ENCODE measurements at regions not wholly inside any gene's neighbourhood (a gene's known extent, or its start where the extent isn't known, plus 50 kb on each side); places are given as distances from the start of the nearest gene placed in this dataset.

DNA sequence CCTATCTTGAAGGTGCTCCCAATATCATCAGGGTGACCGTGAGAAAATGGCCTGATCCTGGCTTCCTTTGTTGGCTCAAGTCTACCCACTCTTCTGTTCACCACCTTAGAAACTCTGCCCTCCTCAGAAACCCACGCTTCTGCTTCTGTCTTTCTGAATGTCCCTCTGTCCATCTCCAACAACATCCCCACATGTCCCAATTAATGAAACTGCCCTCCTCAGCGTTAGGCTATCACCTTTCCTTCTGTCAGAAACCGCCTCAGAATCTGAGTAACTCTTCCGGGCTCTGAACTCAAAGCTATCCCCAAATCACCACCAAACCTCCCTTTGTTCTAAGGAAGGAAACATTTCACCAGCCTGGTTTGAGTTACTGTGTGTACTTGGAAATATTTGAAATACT, 315.8 kb upstream of the ZNF32 start:
- DNase-seq = no peak

DNA sequence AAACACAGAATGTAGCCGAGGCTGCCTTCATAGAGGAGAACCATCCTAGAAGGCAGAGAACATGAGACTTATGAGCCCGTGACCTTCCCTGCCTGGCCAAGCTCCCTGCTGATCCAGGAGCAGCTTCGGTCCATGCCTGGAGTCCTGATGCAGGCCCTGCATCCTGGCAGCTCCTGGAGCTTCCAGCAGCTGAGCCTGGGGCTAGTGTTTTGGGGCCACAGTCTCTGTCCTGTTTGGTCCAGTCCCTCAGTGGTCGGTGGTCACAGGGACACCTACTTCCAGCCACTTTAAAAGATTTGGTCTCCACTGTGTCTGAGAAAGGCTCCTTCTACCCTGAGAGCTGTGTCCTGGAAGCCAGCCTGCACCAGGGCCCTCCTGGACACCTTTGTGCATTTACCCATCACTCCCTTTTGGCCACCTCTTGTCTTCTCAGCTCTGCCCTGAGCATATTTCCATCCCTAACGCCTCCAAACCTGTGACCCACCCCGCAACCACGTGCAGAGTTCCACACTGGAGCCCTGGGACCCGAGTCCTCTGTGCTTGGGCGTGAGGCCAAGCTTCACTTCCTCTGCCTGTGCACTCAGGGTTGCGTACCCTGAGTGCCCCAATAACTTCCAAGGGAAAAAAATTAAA, 315.2 kb upstream of the ZNF32 start:
- DNase-seq = no peak

DNA sequence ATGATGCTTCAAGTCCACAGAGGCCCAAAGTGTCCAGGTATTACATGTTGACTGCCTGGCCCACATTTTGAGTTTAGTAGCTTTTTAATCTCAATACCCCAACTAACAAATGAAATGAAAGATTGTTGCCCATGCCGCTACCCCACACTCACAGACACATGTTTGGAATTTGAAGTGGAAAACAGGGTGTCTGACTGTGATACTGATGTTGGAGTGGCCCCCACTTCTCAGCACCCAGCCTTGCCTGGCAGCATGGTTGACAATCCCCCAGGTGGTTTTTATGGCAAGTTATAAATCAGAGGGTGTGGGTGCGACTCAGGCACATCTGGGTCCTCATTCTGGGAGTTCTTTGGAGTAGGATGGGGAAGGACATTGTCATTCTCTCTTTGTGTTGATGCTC, 314.7 kb upstream of the ZNF32 start:
- DNase-seq = no peak

DNA sequence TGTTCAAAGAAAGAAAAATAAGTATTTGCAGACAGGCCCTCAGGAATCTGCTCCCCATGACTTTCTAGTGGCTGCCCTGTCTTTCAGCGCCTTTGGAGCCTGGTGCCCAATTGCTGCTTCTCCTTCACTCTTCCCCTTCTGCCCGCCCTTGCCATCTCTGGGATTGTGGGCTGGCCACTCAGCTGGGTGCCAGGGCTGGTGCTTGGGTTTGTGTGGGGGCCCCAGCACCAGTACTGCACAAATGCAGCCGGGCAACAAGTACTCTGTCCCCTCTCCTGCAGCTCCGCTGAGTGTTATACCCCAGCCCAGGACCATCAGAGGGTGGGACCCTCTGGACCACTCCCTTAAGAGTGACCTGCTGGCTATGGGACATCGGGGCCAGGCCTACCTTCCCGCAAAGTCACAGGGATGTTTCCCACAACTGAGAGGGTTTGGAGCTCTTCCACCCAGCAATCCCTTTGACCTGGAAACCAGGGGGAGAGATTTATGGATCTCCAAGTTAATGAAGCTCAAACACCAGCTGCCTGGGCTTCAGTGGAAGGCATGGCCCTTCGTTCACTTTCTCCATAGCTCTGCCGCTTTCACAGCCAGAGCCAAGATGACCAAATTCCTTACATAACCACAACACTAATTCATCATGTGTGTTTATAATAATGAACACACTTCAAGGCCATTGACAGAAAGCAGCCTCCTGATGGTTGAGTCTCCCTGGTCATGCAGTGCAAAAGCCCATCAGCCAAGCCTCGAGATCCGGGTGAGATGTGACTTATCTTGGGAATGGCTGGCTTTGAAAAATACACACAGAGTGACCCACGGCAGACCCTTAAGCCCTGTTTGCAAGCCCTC, 313.9 kb upstream of the ZNF32 start:
- no peak for DNase-seq

DNA sequence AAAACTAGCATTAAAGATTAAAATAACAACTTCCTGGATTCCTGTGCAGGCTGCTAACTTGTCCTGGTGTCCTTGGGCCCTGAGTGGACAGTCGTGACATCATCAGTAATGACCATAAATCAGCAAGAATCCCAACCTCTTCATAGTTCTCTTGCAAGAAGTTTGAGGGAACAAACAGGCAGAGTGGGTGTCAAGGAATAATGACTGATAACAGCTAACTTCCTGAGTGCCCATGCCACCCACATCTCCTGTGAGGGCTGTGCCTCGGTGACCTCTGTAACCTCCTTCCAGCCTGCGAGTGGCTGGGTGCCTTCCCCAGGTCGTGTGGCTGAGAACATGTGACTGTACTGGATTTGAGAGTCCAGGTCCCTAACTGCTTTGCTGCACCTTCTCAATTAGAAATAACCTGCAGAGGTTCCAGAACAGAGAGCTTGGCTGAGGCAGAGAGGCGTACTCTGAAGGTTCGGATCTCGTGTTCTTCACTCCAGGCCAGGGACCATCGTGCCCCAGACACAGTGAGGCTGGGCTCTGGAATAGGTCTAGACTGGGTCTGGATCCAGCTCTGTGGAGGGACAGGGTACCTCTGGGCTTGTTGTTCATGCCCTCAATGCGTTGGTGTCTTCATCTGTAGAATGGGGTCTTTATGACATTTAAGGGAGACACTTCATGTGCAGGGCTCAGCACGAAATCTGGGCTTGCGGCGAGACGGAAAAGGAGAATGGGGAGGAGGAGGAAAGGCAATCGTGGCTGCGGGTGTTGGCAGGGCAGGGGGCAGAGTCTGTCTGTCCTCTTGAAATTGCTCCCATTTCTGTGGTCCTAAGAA, 313.1 kb upstream of the ZNF32 start:
- DNase-seq = no peak

DNA sequence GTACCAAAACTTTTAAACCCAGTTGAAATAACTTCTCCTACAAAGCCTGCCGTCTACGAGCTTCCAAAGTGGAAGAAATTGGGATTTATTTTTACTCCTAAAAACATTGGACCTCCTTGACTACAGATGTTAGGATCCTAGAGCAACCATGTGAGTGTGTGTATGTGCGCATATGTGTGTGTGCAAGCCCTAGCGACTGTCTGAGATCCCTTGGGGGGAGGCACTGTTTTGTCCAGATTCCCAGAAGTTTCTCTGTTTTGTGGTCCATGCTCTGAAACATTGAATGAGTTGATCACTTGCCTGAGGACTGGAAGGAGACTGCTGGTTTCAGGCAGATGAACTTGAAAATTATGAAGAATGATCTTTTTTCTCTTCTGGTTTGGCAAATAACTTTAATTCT, 312.3 kb upstream of the ZNF32 start:
- DNase-seq = no peak

DNA sequence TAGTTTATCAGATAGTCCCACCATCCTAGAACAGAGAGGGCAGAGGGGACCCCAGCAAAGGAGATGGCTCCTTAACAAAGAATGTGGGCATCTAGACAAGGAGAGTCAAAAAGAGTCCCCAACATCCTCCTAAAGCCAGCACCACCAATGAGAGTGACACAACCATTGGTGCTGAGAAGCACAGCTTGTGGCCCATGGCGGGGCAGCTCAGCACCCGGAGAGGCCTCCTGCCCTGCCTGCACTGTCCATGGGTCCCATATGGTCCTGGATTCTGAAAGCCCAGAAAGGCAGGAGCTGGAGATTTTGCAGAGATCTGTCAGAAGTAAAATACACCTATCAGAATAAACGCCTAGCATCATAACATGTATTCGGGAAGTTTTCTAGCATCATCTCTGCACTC, 311.8 kb upstream of the ZNF32 start:
- DNase-seq = no peak

DNA sequence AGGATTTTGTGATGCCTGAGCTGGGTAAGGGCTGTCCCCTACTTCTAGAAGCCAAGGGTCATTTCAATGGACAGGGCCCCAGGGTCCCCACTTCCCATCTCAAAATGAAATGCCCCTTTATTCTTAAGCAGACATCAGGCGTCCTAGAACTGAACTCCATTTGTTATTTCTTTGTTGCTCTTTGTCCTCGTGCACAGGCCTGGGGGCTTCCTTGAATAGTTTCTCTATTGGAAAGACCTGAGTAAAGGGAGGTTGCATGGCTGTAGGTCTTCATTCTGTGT, 311.4 kb upstream of the ZNF32 start:
- DNase-seq = no peak

DNA sequence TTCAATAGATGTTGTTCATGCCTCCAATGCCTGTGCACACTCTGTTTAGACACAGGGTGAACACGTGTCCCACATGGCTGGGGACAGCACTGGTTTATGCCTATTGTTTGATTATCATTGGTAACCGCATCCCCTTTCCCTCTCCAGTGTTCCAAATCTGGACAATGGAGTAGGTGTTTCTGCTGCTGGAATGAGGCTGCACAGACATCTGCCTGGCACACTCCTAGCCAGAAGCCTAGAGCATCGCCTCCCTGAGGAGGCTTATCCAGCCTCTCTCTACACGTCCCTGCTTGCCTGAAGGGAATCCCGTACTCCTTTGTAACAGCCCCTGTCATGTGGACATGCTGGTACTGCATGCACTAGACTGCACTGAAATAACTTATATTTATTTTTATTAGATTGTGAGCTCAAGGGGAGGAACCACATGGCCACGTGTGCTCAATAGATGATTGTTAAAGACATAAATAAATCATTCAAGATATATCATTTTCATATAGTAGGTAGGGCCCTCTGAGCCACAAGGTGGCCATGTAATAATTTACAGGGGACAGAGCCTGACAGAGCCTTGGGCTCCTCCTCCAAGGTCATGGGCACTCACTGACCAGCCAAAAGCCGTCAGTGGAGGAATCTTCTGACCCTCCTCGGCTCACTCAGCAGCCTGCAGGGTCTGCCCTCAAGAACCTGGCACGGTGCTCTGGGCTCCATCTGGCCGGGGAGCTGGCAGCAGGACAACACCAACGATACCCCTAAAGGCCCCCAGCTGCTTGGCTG, 310.9 kb upstream of the ZNF32 start:
- no peak for DNase-seq

DNA sequence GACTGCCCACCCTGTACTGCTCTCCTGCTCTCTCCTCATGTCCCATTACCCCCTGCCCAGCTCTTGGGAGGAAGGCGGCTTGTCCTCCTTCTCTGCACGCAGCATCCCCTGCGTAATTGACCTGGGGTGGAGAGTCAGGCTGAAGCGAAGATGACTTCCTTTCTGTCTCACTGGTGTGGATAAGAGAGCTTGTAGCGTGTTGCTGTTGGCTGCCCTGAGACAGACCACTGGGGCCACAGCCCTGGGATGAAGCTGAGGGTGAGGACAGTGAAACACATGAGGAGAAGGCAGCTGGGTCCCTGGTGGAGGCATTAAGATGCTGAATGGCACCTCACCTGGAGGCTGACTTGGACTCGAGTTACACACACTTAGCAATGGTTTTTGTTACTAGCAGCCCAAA, 310.3 kb upstream of the ZNF32 start:
- DNase-seq = no peak

DNA sequence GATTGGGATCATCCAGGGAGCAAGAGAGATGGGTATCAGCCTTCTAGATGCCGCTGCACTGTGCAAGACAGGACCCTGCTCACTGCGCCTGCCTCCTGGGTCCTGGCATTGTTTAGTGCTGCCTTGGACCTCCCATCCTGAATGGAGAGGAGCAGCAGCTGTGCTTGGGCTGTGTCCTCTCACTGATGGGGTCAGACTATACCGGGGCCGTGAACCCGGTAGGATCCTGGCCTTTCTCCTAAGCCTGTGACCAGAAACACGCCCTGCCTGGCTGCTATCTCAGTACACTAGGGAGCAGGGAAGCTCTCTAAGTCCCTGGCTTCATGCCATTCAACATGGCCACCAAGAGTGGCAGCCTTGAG, 309.4 kb upstream of the ZNF32 start:
- no peak for DNase-seq

DNA sequence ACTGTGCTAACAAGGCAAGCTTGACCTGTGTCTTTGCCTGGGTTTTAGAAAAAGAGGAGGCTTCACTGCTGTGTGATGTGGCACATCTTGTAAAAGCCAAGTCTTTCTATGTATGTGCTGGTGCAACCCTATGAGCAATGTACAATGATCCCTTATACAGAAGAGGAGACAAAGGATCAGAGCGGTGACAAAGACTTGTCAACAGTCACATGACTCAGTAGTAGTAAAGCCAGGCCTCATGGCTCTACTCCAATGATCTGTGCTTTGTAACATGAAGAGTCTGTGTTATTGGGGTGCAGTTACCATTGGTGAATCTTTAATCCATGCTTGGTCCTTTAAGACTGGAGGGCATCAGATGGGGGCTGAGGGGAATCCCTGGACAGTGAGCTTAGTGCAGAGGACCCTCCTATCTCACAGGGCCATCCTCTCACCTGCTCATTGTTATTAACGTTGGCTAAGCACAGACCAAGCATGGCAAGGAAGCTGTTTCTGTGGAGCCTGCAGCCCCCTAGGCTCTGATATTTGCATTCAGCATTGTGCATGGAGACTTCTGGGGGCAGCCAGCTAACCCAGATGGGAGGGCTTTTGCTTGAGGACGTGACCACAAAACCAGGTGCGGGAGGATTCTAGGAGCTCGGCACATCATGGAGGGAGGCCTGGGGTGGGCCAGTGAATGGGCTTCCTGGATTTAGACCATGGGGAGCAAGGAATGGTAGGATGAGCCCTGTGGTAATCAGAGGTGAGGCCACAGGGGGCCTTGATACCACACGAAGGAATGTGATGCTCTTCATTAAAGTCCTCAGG, 308.8 kb upstream of the ZNF32 start:
- DNase-seq = no peak

DNA sequence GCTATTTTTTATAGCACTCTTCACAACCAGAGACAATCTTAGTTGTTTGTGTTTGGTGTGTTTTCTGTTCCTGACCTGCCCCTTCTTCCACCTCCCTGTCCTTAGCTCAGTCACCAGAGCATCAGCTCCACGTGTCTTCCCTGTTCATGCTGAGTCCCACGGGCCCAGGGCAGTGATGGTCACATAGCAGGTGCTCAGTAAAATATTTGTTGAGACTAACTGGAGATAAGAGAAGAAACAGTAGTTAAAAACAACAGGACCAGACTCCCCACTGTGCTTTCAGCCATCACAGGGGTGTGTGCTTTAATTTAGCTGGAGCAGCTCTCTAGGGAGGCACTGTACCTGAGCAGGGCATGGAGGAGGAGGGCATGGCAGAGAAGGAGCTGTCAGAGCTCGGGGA, 307.3 kb upstream of the ZNF32 start:
- DNase-seq = no peak

DNA sequence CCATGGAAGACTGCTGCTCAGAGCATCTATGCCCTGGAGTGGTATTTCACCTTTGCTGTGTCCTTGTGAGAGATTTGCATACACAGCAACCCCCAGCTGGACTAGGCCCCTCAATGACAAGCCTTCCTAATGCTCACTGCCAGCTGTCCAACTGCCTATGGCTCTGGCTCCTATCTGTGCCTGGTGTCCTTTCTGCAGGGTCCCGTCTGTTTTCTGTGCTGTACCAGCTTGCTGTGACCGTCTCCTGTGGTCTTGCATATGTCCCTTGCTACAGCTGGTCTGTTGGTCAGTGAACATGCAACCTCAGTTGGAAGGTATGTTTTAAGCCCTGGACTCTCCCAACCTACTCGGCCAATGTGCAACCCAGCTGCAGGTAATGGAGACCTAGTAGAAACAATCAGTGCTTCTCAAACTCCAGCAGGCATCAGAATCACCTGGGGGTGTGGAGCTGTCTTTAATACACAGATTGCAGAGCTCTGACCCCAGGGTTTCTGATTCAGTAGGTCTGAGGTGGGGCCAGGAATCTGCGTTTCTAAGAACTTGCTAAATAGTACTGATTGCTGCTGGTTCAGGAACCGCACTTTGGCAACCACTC, 306.4 kb upstream of the ZNF32 start:
- no peak for DNase-seq

DNA sequence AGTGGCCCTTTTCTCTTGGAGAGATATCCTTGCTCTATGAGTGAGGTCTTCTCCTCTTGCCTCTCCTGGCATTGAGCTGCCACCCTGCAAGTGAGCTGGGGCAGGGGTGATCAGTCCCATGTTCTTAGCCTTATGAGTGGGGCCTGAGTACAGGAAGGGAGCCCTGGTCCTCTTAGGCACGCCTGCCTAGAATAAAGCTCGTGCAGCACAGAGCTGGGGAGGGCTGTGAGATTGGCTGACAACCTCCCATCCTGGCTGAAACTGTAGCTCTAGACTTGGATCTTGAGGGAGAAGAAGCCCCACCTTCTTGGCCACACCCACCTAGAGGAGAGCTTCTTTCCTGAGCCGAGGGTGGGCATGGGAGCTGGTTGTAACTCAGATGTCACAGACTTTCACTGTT, 305.0 kb upstream of the ZNF32 start:
- no peak for DNase-seq

DNA sequence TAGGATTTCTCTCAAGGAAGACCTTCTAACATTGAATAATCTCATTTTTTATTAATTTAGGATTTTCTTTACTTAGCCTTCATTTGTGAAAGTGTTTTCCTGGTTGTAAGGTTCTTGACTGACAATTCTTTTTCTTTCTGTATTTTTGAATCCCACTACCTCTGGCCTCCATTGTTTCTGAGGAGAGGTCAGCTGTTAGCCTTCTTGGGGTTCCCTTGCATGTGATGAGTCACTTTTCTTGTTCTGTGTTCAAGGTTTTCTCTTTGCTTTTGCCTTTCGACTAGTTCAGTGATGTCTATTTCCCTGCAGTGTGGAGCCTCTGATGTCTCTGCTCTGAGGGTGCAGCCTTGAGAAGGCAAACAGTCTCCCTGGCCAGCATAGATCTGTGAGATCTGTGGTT, 304.1 kb upstream of the ZNF32 start:
- no peak for DNase-seq

DNA sequence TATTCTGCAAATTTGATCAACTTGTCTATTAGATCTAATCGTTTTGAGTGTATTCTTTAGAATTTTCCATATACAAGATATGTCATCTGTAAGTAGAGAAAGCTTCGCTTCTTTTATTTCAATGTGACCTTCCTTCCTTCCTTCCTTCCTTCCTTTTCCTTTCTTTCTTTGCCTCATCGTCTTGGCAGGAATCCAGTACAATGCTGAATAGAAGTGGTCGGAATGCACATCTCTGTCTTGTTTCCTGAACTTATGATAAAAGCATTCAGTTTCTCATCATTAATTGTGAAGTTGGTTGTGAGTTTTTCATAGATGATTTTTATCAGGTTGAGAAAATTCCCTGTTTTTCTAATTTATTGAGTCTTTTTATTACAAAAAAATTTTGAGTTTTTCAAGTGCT, 300.7 kb upstream of the ZNF32 start:
- no peak for DNase-seq

DNA sequence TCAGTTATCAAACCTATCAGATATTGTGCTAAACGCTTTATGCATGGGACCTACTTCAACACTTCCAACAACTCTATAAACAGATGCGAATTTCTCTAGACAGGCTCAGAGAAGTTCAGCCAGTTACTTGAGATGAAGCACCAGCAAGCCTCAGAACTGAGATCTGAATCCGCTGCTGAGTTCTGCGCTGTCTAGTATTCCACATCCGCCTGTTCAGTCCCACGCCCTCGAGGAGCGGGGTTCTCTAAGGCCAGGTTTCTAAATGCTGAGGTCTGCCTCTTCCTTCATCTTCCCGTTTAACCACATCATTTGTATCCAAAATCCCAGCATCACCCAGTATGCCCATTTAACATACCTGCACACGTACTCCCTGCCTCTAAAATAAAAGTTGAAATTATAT, 297.8 kb upstream of the ZNF32 start:
- no peak for DNase-seq

DNA sequence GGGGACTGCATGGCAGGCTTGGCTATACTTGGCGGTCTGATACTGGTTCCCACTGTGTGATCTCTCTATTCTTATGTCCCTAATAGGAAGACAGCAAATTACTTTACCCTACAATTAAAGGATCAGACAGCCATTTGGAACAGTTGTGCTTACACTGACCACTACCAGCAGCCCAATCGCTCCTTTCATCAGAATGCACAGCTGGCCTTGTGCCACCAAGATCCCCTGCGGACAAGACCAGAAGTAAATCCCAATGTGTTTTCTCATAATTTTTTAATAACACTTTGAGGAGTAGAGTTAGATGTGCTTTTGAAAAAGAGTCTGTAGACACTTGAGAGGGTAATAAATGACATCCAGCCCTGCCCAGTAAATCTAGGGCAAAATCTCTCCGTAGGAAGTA, 297.2 kb upstream of the ZNF32 start:
- DNase-seq = no peak

DNA sequence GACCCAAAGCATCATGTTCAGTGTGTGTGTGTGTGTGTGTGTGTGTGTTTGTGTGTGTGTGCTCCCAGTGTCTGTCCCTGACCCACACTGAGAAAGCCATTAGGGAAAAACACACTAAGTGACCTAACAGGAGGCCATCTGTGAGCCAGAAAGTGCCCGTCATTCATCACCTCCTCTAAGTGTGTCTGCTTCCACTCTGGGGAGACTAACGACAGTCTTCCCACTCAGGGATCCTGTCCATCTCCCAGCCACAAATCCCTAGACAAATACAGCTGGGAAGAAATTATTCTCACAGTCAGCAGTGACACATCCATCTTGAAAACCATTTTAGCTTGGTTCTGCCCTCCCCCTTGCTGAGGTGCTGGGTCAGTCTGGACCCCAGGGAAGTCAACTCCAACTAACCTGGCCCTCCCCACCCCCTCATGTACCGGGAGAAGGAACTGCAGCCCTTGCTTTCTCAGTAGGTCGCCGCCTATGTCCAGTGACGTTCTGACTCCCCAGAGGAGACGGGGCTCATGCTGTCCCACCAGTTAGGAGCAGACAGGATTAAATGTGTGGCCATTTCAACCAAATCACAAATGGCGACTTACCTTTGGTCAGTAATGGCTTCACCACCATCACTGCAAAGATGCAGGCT, 296.5 kb upstream of the ZNF32 start:
- no peak for DNase-seq

DNA sequence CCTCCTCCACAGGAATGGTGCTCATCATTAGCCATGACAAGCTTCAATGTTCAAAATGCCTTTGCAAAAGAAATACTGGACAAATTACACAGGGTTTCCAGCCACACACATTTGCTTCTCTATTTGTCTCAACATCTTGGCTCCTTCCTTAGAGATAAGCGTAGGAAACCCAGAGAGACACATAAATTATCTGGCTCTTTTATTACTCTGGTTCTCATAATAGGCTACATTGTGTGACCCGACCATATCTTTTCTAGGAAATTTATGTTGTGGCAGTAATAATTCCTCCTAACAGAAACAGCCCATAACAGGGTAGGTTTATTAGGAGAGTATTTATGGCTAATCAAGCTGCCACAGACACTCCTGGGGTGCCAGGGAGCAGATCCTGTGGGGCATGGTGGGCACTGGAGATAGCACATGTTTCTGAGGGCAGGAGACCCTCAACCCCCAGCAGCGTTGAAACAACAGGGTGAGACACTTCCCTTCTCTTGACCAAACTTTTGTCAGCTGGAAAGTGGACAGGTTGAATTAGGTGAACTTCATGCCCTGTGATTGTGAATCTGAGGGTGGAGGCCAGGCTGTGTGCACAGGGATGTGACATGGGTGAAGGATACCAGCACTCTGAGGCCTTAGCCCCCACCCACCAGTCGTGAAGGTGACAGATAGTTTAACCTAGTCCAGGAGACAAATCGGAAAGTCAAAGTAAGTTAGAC, 295.9 kb upstream of the ZNF32 start:
- no peak for DNase-seq
